Lung microvascular endothelial cell (primary cell): ENCODE measurements at regions not wholly inside any gene's neighbourhood (a gene's known extent, or its start where the extent isn't known, plus 50 kb on each side); places are given as distances from the start of the nearest gene placed in this dataset.

Source experiments
- DNase-seq, 2 donors: peaks; one replicate each; pipeline versions ENCODE4 v3.0.0 to v3.0.0-alpha.2; 2010; ENCODE audit warnings: low read depth in 2 of 2

GRCh38 chr15:100735129-100736053 lies 133.0 kb downstream of the ASB7 start:
- DNase-seq: no peak

- DNase-seq: no peak
Measured at GRCh38 chr15:100737214-100737613, 134.8 kb downstream of the ASB7 start.

GRCh38 chr15:100738614-100739013 lies 136.2 kb downstream of the ASB7 start:
- DNase-seq: no peak

GRCh38 chr15:100740138-100740537 lies 137.7 kb downstream of the ASB7 start:
- no peak for DNase-seq

- DNase-seq: no peak
Measured at GRCh38 chr15:100751585-100751984, 128.0 kb upstream of the ALDH1A3 start.

GRCh38 chr15:100753503-100753902 lies 126.1 kb upstream of the ALDH1A3 start:
- DNase-seq: no peak

- DNase-seq: no peak
Measured at GRCh38 chr15:100757661-100758060, 122.0 kb upstream of the ALDH1A3 start.

GRCh38 chr15:100758555-100758954 lies 121.1 kb upstream of the ALDH1A3 start:
- no peak for DNase-seq

GRCh38 chr15:100759106-100759505 lies 120.5 kb upstream of the ALDH1A3 start:
- DNase-seq: no peak

- peak; percentile 58 to 62 for DNase-seq
Measured at GRCh38 chr15:100759698-100760356, 119.8 kb upstream of the ALDH1A3 start.

GRCh38 chr15:100760357-100760903 lies 119.2 kb upstream of the ALDH1A3 start:
- DNase-seq: no peak

GRCh38 chr15:100761290-100761935 lies 118.2 kb upstream of the ALDH1A3 start:
- DNase-seq: no peak

- DNase-seq: no peak
Measured at GRCh38 chr15:100762289-100762688, 117.3 kb upstream of the ALDH1A3 start.

GRCh38 chr15:100762913-100763834 lies 116.5 kb upstream of the ALDH1A3 start:
- peak in 1 of 2 donors; percentile 18 for DNase-seq

- DNase-seq: no peak
Measured at GRCh38 chr15:100763835-100764750, 115.5 kb upstream of the ALDH1A3 start.

- peak in 1 of 2 donors; percentile 64 for DNase-seq
Measured at GRCh38 chr15:100764778-100765466, 114.7 kb upstream of the ALDH1A3 start.

- DNase-seq: no peak
Measured at GRCh38 chr15:100765467-100766241, 114.0 kb upstream of the ALDH1A3 start.

- DNase-seq: no peak
Measured at GRCh38 chr15:100766243-100767000, 113.2 kb upstream of the ALDH1A3 start.
